OCI-LY1 (cell line): ENCODE measurements at regions not wholly inside any gene's neighbourhood (a gene's known extent, or its start where the extent isn't known, plus 50 kb on each side); places are given as distances from the start of the nearest gene placed in this dataset.

ENCODE experiments used
- H2AFZ ChIP-seq: fragments of 200-600 bp; sonication (generic), shearing (Covaris generic); 2 replicates; pipeline ENCODE4 v1.6.0; 2014; ENCODE audit warnings: antibody characterized with exemption, mild to moderate bottlenecking, low read length
- H3F3A ChIP-seq: fragments of 200-600 bp; sonication (generic), shearing (Covaris generic); 2 replicates; pipeline ENCODE4 v1.6.0; 2014; ENCODE audit warnings: mild to moderate bottlenecking, antibody characterized with exemption, low read length, moderate library complexity; ENCODE audit not compliant: insufficient read depth
- H3K27ac ChIP-seq: fragments of 200-600 bp; sonication (generic); 2 replicates; pipeline ENCODE4 v1.5.1; 2014; ENCODE audit warnings: low read length, mixed run types, mild to moderate bottlenecking, low read depth; ENCODE audit not compliant: poor library complexity, severe bottlenecking
- H3K27me3 ChIP-seq: fragments of 200-600 bp; sonication (generic); 2 replicates; pipeline ENCODE4 v1.6.0; 2014; ENCODE audit warnings: antibody characterized with exemption, mild to moderate bottlenecking, low read length, moderate library complexity; ENCODE audit not compliant: insufficient read depth
- H3K36me3 ChIP-seq: fragments of 200-600 bp; sonication (generic); 2 replicates; pipeline ENCODE4 v1.6.1; 2014; ENCODE audit warnings: mild to moderate bottlenecking, antibody characterized with exemption, low read length, moderate library complexity, mixed read lengths; ENCODE audit not compliant: insufficient read depth
- H3K4me1 ChIP-seq: fragments of 200-600 bp; sonication (generic); 2 replicates; pipeline ENCODE4 v1.5.1; 2014; ENCODE audit warnings: mild to moderate bottlenecking, low read length, moderate library complexity; ENCODE audit not compliant: insufficient read depth, severe bottlenecking
- H3K4me2 ChIP-seq: fragments of 200-600 bp; sonication (generic), shearing (Covaris generic); 2 replicates; pipeline ENCODE4 v1.6.1; 2014; ENCODE audit warnings: low read length
- H3K4me3 ChIP-seq: fragments of 200-600 bp; sonication (generic); 2 replicates; pipeline ENCODE4 v1.5.1; 2014; ENCODE audit warnings: low read length, low read depth, mild to moderate bottlenecking, mixed read lengths; ENCODE audit not compliant: poor library complexity, severe bottlenecking
- H3K79me2 ChIP-seq: fragments of 200-600 bp; shearing (Covaris generic); 2 replicates; pipeline ENCODE4 v1.6.1; 2016; ENCODE audit warnings: mixed run types, low read length, mixed read lengths; ENCODE audit not compliant: insufficient read depth
- H3K9ac ChIP-seq: fragments of 200-600 bp; sonication (generic), shearing (Covaris generic); 2 replicates; pipeline ENCODE4 v1.6.1; 2014; ENCODE audit warnings: mild to moderate bottlenecking, low read length, mixed read lengths
- H3K9me2 ChIP-seq: fragments of 200-600 bp; sonication (generic), shearing (Covaris generic); 2 replicates; pipeline ENCODE4 v1.6.1; 2014; ENCODE audit warnings: low read depth, mild to moderate bottlenecking, low read length, mixed read lengths
- H3K9me3 ChIP-seq: fragments of 200-600 bp; shearing (Covaris generic); 2 replicates; pipeline ENCODE4 v1.6.1; 2014; ENCODE audit warnings: low read length, mixed read lengths
- H4K20me1 ChIP-seq: fragments of 200-600 bp; sonication (generic), shearing (Covaris generic); 2 replicates; pipeline ENCODE4 v1.6.0; 2016; ENCODE audit warnings: mild to moderate bottlenecking, low read length; ENCODE audit not compliant: insufficient read depth
- CTCF ChIP-seq: fragments of 200-600 bp; sonication (generic), shearing (Covaris generic); IDR thresholded peaks from 2 replicates; pipeline ENCODE4 v1.5.1; 2017; ENCODE audit warnings: mild to moderate bottlenecking, antibody characterized with exemption, low read length, moderate library complexity, mixed read lengths
- EZH2 ChIP-seq: fragments of 200-600 bp; sonication (generic), shearing (Covaris generic); IDR thresholded peaks from 2 replicates; pipeline ENCODE4 v1.8.0; 2017; ENCODE audit warnings: borderline replicate concordance, mixed run types, mild to moderate bottlenecking, antibody characterized with exemption, low read length, moderate library complexity, mixed read lengths

GRCh38 chr10:29783201-29783947 is 148.6 kb upstream of the SVIL start:
- H3K36me3 ChIP-seq, result no peaks in the 10 kb centered on the region
- no peaks in the 10 kb centered on the region for H4K20me1 ChIP-seq
- H3K27me3 ChIP-seq, result no peaks in the 10 kb centered on the region; the same call in 1 of the 2 replicates
- no peaks in the 10 kb centered on the region for H3K9me3 ChIP-seq
- H3K9me2 ChIP-seq, result no peaks in the 10 kb centered on the region
- no peaks in the 10 kb centered on the region for H3K4me1 ChIP-seq
- no peak overlapping the region for H2AFZ ChIP-seq
- no peaks in the 10 kb centered on the region for H3F3A ChIP-seq
- no peak overlapping the region for H3K9ac ChIP-seq
- no peak overlapping the region for H3K4me3 ChIP-seq
- TF ChIP-seq EZH2 (no peak), CTCF (no peak)
- H3K27ac ChIP-seq, result no peak overlapping the region
- no peaks in the 10 kb centered on the region for H3K79me2 ChIP-seq
- H3K4me2 ChIP-seq, result no peak overlapping the region

- Histone ChIP-seq H3K9me2 (no peaks in the 10 kb centered on the region), H3K9me3 (no peaks in the 10 kb centered on the region), H4K20me1 (no peaks in the 10 kb centered on the region), H3K4me3 (no peak overlapping the region), H3K9ac (no peak overlapping the region), H3K79me2 (no peaks in the 10 kb centered on the region), H3F3A (no peaks in the 10 kb centered on the region), H3K4me1 (no peaks in the 10 kb centered on the region), H2AFZ (no peak overlapping the region), H3K27me3 (no peaks in the 10 kb centered on the region; the same call in 1 of the 2 replicates), H3K27ac (no peak overlapping the region), H3K4me2 (no peak overlapping the region), H3K36me3 (no peaks in the 10 kb centered on the region)
- TF ChIP-seq EZH2 (no peak), CTCF (no peak)
Measured at GRCh38 chr10:29780639-29781038, 145.9 kb upstream of the SVIL start.

- H3K4me2 ChIP-seq, result no peak overlapping the region
- H3K9ac ChIP-seq, result no peak overlapping the region
- H3K36me3 ChIP-seq, result no peaks in the 10 kb centered on the region
- H3K79me2 ChIP-seq, result no peaks in the 10 kb centered on the region
- no peaks in the 10 kb centered on the region for H3F3A ChIP-seq
- H3K9me3 ChIP-seq, result no peaks in the 10 kb centered on the region
- no peak for TF ChIP-seq CTCF
- no peak for TF ChIP-seq EZH2
- no peaks in the 10 kb centered on the region for H3K4me1 ChIP-seq
- H2AFZ ChIP-seq, result no peak overlapping the region
- H3K4me3 ChIP-seq, result no peak overlapping the region
- H3K27ac ChIP-seq, result no peak overlapping the region
- H3K27me3 ChIP-seq, result no peaks in the 10 kb centered on the region; the same call in 1 of the 2 replicates
- no peaks in the 10 kb centered on the region for H4K20me1 ChIP-seq
- no peaks in the 10 kb centered on the region for H3K9me2 ChIP-seq
Measured at GRCh38 chr10:29780096-29780495, 145.3 kb upstream of the SVIL start.
